Psoas muscle (tissue), 7 donors: ENCODE measurements at regions not wholly inside any gene's neighbourhood (a gene's known extent, or its start where the extent isn't known, plus 50 kb on each side); places are given as distances from the start of the nearest gene placed in this dataset.
A peak's percentile ranks its signal among the peaks of the same experiment; 100 is the strongest.

Experiments
- ATAC-seq, 4 donors: fragments of 200-7000 bp; cut with Tn5 transposase; one replicate each; pipeline ENCODE4 v1.9.1; 2020; ENCODE audit warnings: moderate library complexity in 3 of 4, mild to moderate bottlenecking in 2 of 4
- DNase-seq, 2 donors: peaks; one replicate each; pipeline ENCODE4 v3.0.0-alpha.2; 2020
- H3K27ac ChIP-seq: fragments of 200-600 bp; one replicate; pipeline ENCODE4 v1.8.0; 2022
- H3K27me3 ChIP-seq, 3 donors: fragments of 200-600 bp in 1 of 3; one replicate each; pipeline versions ENCODE4 v1.6.1 to v1.8.0; 2013 to 2022; ENCODE audit warnings: low read length in 2 of 3, mild to moderate bottlenecking in 2 of 3, moderate library complexity in 1 of 3; ENCODE audit not compliant: insufficient read depth in 3 of 3
- H3K36me3 ChIP-seq, 2 donors: fragments of 200-600 bp in 1 of 2; one replicate each; pipeline versions ENCODE4 v1.6.1 to v1.8.0; 2013 to 2022; ENCODE audit warnings: low read depth in 1 of 2, mild to moderate bottlenecking in 1 of 2, moderate library complexity in 1 of 2; ENCODE audit not compliant: insufficient read depth in 1 of 2
- H3K4me1 ChIP-seq: fragments of 200-600 bp; one replicate; pipeline ENCODE4 v1.8.0; 2022
- H3K4me3 ChIP-seq: fragments of 200-600 bp; one replicate; pipeline ENCODE4 v1.8.0; 2022; ENCODE audit warnings: mild to moderate bottlenecking
- H3K9me3 ChIP-seq: fragments of 200-600 bp; one replicate; pipeline ENCODE4 v1.8.0; 2022
- WGBS, 3 donors: extraction: QIAGEN DNeasy Blood & Tissue Kit; methylation state at CpG; one replicate each; pipeline versions ENCODE4 v1.1.6 to v1.1.7; 2013; 5-methylcytosine and 5-hydroxymethylcytosine counted together
- intact Hi-C, 2 donors: fragments of 100-400 bp; cut with DNase I; formaldehyde crosslinking; loops; one replicate each; pipeline versions ENCODE4 v1.11.0 to v1.14.2; 2022
- TF ChIP-seq, protein P1 (sequence below): fragments of 200-600 bp; IDR thresholded peaks from one replicate; pipeline ENCODE4 v1.8.0; 2022; ENCODE audit warnings: antibody characterized with exemption
- donor health status: healthy with polysubstance abuse.
- donor health status: DM: no; HTN: no; CAD: no; lungs with moderate emphysema.
- donor health status: Bipolar disorder and iron deficiency.
- donor health status: healthy.
- donor health status: DM: yes; HTN: yes; CAD: no.
- donor health status: DM: no; HTN: no; CAD: no.
- donor health status: DM: yes; HTN: yes; CAD: no.

DNA sequence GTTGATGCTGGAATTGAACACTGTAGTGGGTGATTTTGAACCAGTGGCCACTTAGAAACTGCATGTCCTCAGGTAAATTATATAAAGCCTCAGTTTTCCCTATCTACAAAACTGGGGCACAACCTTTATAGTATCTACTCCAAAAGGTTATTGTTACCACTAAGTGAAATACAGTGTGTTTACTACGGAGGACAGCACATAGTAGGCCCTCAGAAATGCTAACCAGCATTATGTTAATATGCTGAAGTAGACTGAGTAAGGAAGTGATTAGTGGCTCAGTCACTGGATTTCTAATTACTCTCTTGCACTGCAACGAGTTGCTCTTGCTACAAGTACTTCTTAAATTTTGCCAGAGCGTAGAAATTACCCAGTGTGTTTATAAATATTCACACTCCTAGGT lies 139.5 kb downstream of the HAUS1 start:
- no peaks in the 10 kb centered on the region for H3K36me3 ChIP-seq
- intact Hi-C loops, result no loop called here
- H3K4me3 ChIP-seq, result no peak overlapping the region

GRCh38 chr18:46246101-46246500 lies 141.9 kb downstream of the HAUS1 start:
- H3K36me3 ChIP-seq, result no peaks in the 10 kb centered on the region
- H3K4me1 ChIP-seq, result peaks cover 16% of the 10 kb centered on the region
- intact Hi-C loops, result no loop called here
- 96 to 100% (median 97%) methylated on average over 2 of the region's 2 CpGs for WGBS, 3 donors
- no peak overlapping the region for H3K27ac ChIP-seq
- TF ChIP-seq, protein P1, sequence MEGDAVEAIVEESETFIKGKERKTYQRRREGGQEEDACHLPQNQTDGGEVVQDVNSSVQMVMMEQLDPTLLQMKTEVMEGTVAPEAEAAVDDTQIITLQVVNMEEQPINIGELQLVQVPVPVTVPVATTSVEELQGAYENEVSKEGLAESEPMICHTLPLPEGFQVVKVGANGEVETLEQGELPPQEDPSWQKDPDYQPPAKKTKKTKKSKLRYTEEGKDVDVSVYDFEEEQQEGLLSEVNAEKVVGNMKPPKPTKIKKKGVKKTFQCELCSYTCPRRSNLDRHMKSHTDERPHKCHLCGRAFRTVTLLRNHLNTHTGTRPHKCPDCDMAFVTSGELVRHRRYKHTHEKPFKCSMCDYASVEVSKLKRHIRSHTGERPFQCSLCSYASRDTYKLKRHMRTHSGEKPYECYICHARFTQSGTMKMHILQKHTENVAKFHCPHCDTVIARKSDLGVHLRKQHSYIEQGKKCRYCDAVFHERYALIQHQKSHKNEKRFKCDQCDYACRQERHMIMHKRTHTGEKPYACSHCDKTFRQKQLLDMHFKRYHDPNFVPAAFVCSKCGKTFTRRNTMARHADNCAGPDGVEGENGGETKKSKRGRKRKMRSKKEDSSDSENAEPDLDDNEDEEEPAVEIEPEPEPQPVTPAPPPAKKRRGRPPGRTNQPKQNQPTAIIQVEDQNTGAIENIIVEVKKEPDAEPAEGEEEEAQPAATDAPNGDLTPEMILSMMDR, result no peak
- DNase-seq, result no peak
- no peaks in the 10 kb centered on the region for H3K27me3 ChIP-seq
- H3K4me3 ChIP-seq, result no peak overlapping the region
- no peaks in the 10 kb centered on the region for H3K9me3 ChIP-seq
- ATAC-seq, result no peak

More for the DNA sequence above, 139.5 kb downstream of the HAUS1 start:
- Histone ChIP-seq H3K27ac (no peak overlapping the region), H3K9me3 (no peaks in the 10 kb centered on the region), H3K27me3 (no peaks in the 10 kb centered on the region), H3K4me1 (peaks cover 15% of the 10 kb centered on the region)
- WGBS, 3 donors, result 85 to 91% (median 89%) methylated on average over 3 of the region's 3 CpGs
- ATAC-seq (no peak), DNase-seq (no peak)
- TF ChIP-seq, protein P1, result no peak

GRCh38 chr18:46247942-46248341 lies 143.8 kb downstream of the HAUS1 start:
- Histone ChIP-seq H3K4me3 (no peak overlapping the region), H3K4me1 (peaks cover 17% of the 10 kb centered on the region), H3K27me3 (no peaks in the 10 kb centered on the region), H3K9me3 (no peaks in the 10 kb centered on the region), H3K27ac (no peak overlapping the region), H3K36me3 (no peaks in the 10 kb centered on the region)
- TF ChIP-seq, protein P1, result no peak
- DNase-seq (no peak), ATAC-seq (peak in 3 of 4 donors; percentile 47 to 57 (median 50))
- intact Hi-C loops, result no loop called here
- WGBS, 3 donors, result 93 to 94% (median 93%) methylated on average over 3 of the region's 3 CpGs

- TF ChIP-seq, protein P1, result no peak
- DNase-seq, result no peak
- peak in 3 of 4 donors; percentile 40 to 47 (median 42) for ATAC-seq
- Histone ChIP-seq H3K27ac (peak overlapping the region; percentile 25), H3K4me1 (peaks cover 27% of the 10 kb centered on the region), H3K27me3 (no peaks in the 10 kb centered on the region), H3K4me3 (no peak overlapping the region), H3K9me3 (no peaks in the 10 kb centered on the region), H3K36me3 (peaks cover 0 to 13% of the 10 kb centered on the region in 2 donors)
- intact Hi-C loops, result loop anchor here in 1 of 2 donors (10.0 kb wide), 1 partner anchor 75 kb away; a partner anchor contains a TSS
- 27 to 36% (median 30%) methylated on average over 4 of the region's 4 CpGs for WGBS, 3 donors
Measured at GRCh38 chr18:46250084-46250811, 146.1 kb downstream of the HAUS1 start.
